Activated CD8-positive, alpha-beta memory T cell treated with anti-CD3 and anti-CD28 coated beads, Interleukin-2, amount 50 U/mL, for 24 hours (primary cell): ENCODE measurements at regions not wholly inside any gene's neighbourhood (a gene's known extent, or its start where the extent isn't known, plus 50 kb on each side); places are given as distances from the start of the nearest gene placed in this dataset.
"Not testable (repeated sequence)": the region's sequence is repeated elsewhere in the genome, so short reads cannot be mapped to it uniquely, and the experiment has no call there.

ENCODE experiments used
- DNase-seq: peaks from one replicate; pipeline ENCODE4 v3.0.0-alpha.2; 2020; ENCODE audit errors: extremely low read depth

GRCh38 chr13:53101883-53102282 lies 73.3 kb downstream of the OLFM4 start:
- DNase-seq, result no peak

- DNase-seq, result no peak
Observed at GRCh38 chr13:53104136-53104535, 75.5 kb downstream of the OLFM4 start.

- no peak for DNase-seq
Observed at GRCh38 chr13:53105477-53105876, 76.9 kb downstream of the OLFM4 start.

- DNase-seq, result no peak
Observed at GRCh38 chr13:53105890-53106289, 77.3 kb downstream of the OLFM4 start.

GRCh38 chr13:53110181-53110580 lies 81.6 kb downstream of the OLFM4 start:
- no peak for DNase-seq

GRCh38 chr13:53110614-53111013 lies 82.0 kb downstream of the OLFM4 start:
- no peak for DNase-seq

GRCh38 chr13:53112522-53112921 lies 83.9 kb downstream of the OLFM4 start:
- no peak for DNase-seq

- not testable (repeated sequence) for DNase-seq
Observed at GRCh38 chr13:53117048-53117447, 88.4 kb downstream of the OLFM4 start.

GRCh38 chr13:53121131-53121773 lies 92.6 kb downstream of the OLFM4 start:
- DNase-seq, result no peak

GRCh38 chr13:53121919-53122318 lies 93.3 kb downstream of the OLFM4 start:
- DNase-seq, result no peak

- DNase-seq, result no peak
Observed at GRCh38 chr13:53123536-53123935, 94.9 kb downstream of the OLFM4 start.

- DNase-seq, result no peak
Observed at GRCh38 chr13:53124623-53125022, 96.0 kb downstream of the OLFM4 start.

GRCh38 chr13:53126841-53127245 lies 98.2 kb downstream of the OLFM4 start:
- no peak for DNase-seq

GRCh38 chr13:53127373-53127772 lies 98.8 kb downstream of the OLFM4 start:
- no peak for DNase-seq

- DNase-seq, result no peak
Observed at GRCh38 chr13:53129864-53130393, 101.3 kb downstream of the OLFM4 start.

GRCh38 chr13:53131361-53131760 lies 102.7 kb downstream of the OLFM4 start:
- no peak for DNase-seq

GRCh38 chr13:53135301-53135700 lies 106.7 kb downstream of the OLFM4 start:
- DNase-seq, result no peak

GRCh38 chr13:53136554-53137215 lies 108.1 kb downstream of the OLFM4 start:
- no peak for DNase-seq

- no peak for DNase-seq
Observed at GRCh38 chr13:53137779-53138178, 109.2 kb downstream of the OLFM4 start.

GRCh38 chr13:53138376-53139036 lies 109.9 kb downstream of the OLFM4 start:
- DNase-seq, result no peak

GRCh38 chr13:53141336-53141735 lies 112.7 kb downstream of the OLFM4 start:
- no peak for DNase-seq

- DNase-seq, result no peak
Observed at GRCh38 chr13:53142306-53142705, 113.7 kb downstream of the OLFM4 start.
